HCT116 (cell line): ENCODE measurements at regions not wholly inside any gene's neighbourhood (a gene's known extent, or its start where the extent isn't known, plus 50 kb on each side); places are given as distances from the start of the nearest gene placed in this dataset.

Experiments used
- ATAC-seq: fragments of 200-7000 bp; cut with Tn5 transposase; 2 replicates; pipeline ENCODE4 v1.9.1; 2020; ENCODE audit warnings: mild to moderate bottlenecking, moderate library complexity
- BruUV-seq: library from RNA; stranded (reverse); fragments of 400-500 nt; replicated peaks from 2 replicates; lab custom pipeline; 2021; lab: Mats Ljungman, UMichigan
- CTCF ChIA-PET: fragments of 300-600 bp; sonication (Branson Sonifier 250); formaldehyde crosslinking; loops from one replicate; lab custom pipeline; 2021; ENCODE audit warnings: antibody characterized with exemption; lab: Charles Lee
- POLR2A ChIA-PET: fragments of 300-600, 350-600 bp; sonication (Branson Sonifier 250); formaldehyde crosslinking; loops from one replicate; lab custom pipeline; 2021; ENCODE audit warnings: antibody characterized with exemption; lab: Charles Lee
- RAD21 ChIA-PET, 2 experiments: fragments of 300-600 bp; sonication (Branson Sonifier 250); formaldehyde crosslinking; loops; one replicate each; lab custom pipeline; 2023; ENCODE audit warnings: low total read pairs in 2 of 2; ENCODE audit not compliant: uncharacterized antibody in 2 of 2, unreplicated experiment in 2 of 2, low non-redundant PET in 1 of 2; lab: Charles Lee
- DNase-seq: peaks from one replicate; pipeline ENCODE4 v3.0.0-alpha.2; 2010; ENCODE audit warnings: low read depth, low spot score
- H2AFZ ChIP-seq: fragments of 200-600 bp; shearing (Covaris generic), sonication (generic); 2 replicates; pipeline ENCODE4 v1.6.1; 2017; ENCODE audit warnings: low read depth, mixed run types, mixed read lengths, antibody characterized with exemption, low read length; ENCODE audit not compliant: poor library complexity, severe bottlenecking
- H3K27ac ChIP-seq: 2 replicates; pipeline ENCODE4 v1.5.1; 2012; ENCODE audit warnings: low read depth, low read length
- H3K27me3 ChIP-seq: fragments of 200-600 bp; sonication (generic); 2 replicates; pipeline ENCODE4 v1.6.1; 2016; ENCODE audit warnings: mixed run types, low read length, mixed read lengths; ENCODE audit not compliant: insufficient read depth
- H3K36me3 ChIP-seq, 2 experiments: fragments of 200-500 bp in 1 of 2; fragments of 200-600 bp in 1 of 2; sonication (Bioruptor generic) in 1 of 2; sonication (generic) in 1 of 2; 2 replicates each; pipeline versions ENCODE4 v1.5.1 to v1.6.1; 2014 to 2016; ENCODE audit warnings: low read length in 2 of 2, inconsistent platforms in 1 of 2, mixed read lengths in 1 of 2, mixed run types in 1 of 2; ENCODE audit not compliant: insufficient read depth in 2 of 2, control insufficient read depth in 1 of 2
- H3K4me1 ChIP-seq, 2 experiments: fragments of 200-600 bp in 1 of 2; sonication (generic) in 1 of 2; 2 replicates each; pipeline versions ENCODE4 v1.5.1 to v1.6.1; 2012 to 2017; ENCODE audit warnings: low read length in 2 of 2, inconsistent platforms in 1 of 2, mild to moderate bottlenecking in 1 of 2, mixed read lengths in 1 of 2, mixed run types in 1 of 2, moderate library complexity in 1 of 2; ENCODE audit not compliant: insufficient read depth in 2 of 2, control insufficient read depth in 1 of 2
- H3K4me2 ChIP-seq: fragments of 200-600 bp; sonication (generic); 2 replicates; pipeline ENCODE4 v1.6.1; 2017; ENCODE audit warnings: mixed run types, low read length, mixed read lengths
- H3K4me3 ChIP-seq, 2 experiments: fragments of 200-600 bp in 1 of 2; sonication (generic) in 1 of 2; replicated peaks in 1 of 2; 2 replicates each; pipeline ENCODE4 v1.5.1; 2011 to 2016; ENCODE audit warnings: low read length in 2 of 2, control low read depth in 1 of 2, low read depth in 1 of 2, mild to moderate bottlenecking in 1 of 2, mixed read lengths in 1 of 2, mixed run types in 1 of 2
- H3K79me2 ChIP-seq: fragments of 200-600 bp; sonication (generic); 2 replicates; pipeline ENCODE4 v1.6.1; 2017; ENCODE audit warnings: mild to moderate bottlenecking, mixed run types, low read length, moderate library complexity, mixed read lengths; ENCODE audit not compliant: insufficient read depth
- H3K9ac ChIP-seq: fragments of 200-600 bp; sonication (generic); 2 replicates; pipeline ENCODE4 v1.6.1; 2016; ENCODE audit warnings: low read length, mixed read lengths
- H3K9me2 ChIP-seq: fragments of 200-600 bp; sonication (generic), shearing (Covaris generic); 2 replicates; pipeline ENCODE4 v1.6.1; 2017; ENCODE audit warnings: mixed run types, mild to moderate bottlenecking, moderate library complexity; ENCODE audit not compliant: insufficient read depth
- H3K9me3 ChIP-seq, 2 experiments: fragments of 200-500 bp in 1 of 2; fragments of 200-600 bp in 1 of 2; sonication (Bioruptor generic) in 1 of 2; sonication (generic) in 1 of 2; 2 replicates each; pipeline ENCODE4 v1.6.1; 2014 to 2017; ENCODE audit warnings: low read length in 2 of 2, mixed read lengths in 2 of 2, inconsistent platforms in 1 of 2, low read depth in 1 of 2, mild to moderate bottlenecking in 1 of 2, mixed run types in 1 of 2, moderate library complexity in 1 of 2; ENCODE audit not compliant: control insufficient read depth in 1 of 2, insufficient read depth in 1 of 2
- H4K20me1 ChIP-seq: fragments of 200-600 bp; sonication (generic), shearing (Covaris generic); 2 replicates; pipeline ENCODE4 v1.6.1; 2017; ENCODE audit warnings: mixed run types, mild to moderate bottlenecking, moderate library complexity; ENCODE audit not compliant: insufficient read depth
- ATF3 ChIP-seq: IDR thresholded peaks from 2 replicates; pipeline ENCODE4 v1.6.1; 2012
- CBX3 ChIP-seq: IDR thresholded peaks from 2 replicates; pipeline ENCODE4 v1.6.1; 2012; ENCODE audit warnings: low read depth
- CEBPB ChIP-seq: IDR thresholded peaks from 2 replicates; pipeline ENCODE4 v1.6.1; 2012; ENCODE audit warnings: low read depth
- CTCF ChIP-seq, 3 experiments: fragments of 200-600 bp in 1 of 3; sonication (generic) in 1 of 3; IDR thresholded peaks in 2 of 3; conservative IDR thresholded peaks in 1 of 3; 2 replicates each; pipeline ENCODE4 v1.5.1; 2012 to 2017; ENCODE audit warnings: low read depth in 2 of 3, low read length in 2 of 3, antibody characterized with exemption in 1 of 3, borderline replicate concordance in 1 of 3, control low read depth in 1 of 3, mild to moderate bottlenecking in 1 of 3, mixed read lengths in 1 of 3, mixed run types in 1 of 3, moderate library complexity in 1 of 3; ENCODE audit not compliant: insufficient read depth in 1 of 3
- ELF1 ChIP-seq: IDR thresholded peaks from 2 replicates; pipeline ENCODE4 v1.6.1; 2012; ENCODE audit warnings: low read depth, borderline replicate concordance
- EZH2 ChIP-seq: fragments of 200-600 bp; sonication (generic); IDR thresholded peaks from 2 replicates; pipeline ENCODE4 v1.6.1; 2017; ENCODE audit warnings: antibody characterized with exemption, mixed run types
- FOSL1 ChIP-seq: IDR thresholded peaks from 2 replicates; pipeline ENCODE4 v1.6.1; 2012; ENCODE audit warnings: low read depth
- JUND ChIP-seq: IDR thresholded peaks from 2 replicates; pipeline ENCODE4 v1.6.1; 2012
- POLR2A ChIP-seq: IDR thresholded peaks from 2 replicates; pipeline ENCODE4 v1.7.0; 2011; ENCODE audit warnings: borderline replicate concordance; ENCODE audit not compliant: insufficient read depth, insufficient read length; ENCODE audit errors: extremely low read depth
- RAD21 ChIP-seq: IDR thresholded peaks from 2 replicates; pipeline ENCODE4 v1.6.1; 2012; ENCODE audit warnings: low read depth, mild to moderate bottlenecking
- SIN3A ChIP-seq: IDR thresholded peaks from 2 replicates; pipeline ENCODE4 v1.6.1; 2012; ENCODE audit warnings: low read depth
- SP1 ChIP-seq: IDR thresholded peaks from 2 replicates; pipeline ENCODE4 v1.6.1; 2012; ENCODE audit warnings: low read depth
- SRF ChIP-seq: IDR thresholded peaks from 2 replicates; pipeline ENCODE4 v1.6.1; 2012; ENCODE audit warnings: low read depth
- TCF7L2 ChIP-seq: IDR thresholded peaks from 2 replicates; pipeline ENCODE4 v1.7.0; 2011; ENCODE audit warnings: borderline replicate concordance, inconsistent platforms; ENCODE audit not compliant: insufficient read depth, insufficient read length; ENCODE audit errors: extremely low read depth
- YY1 ChIP-seq: IDR thresholded peaks from 2 replicates; pipeline ENCODE4 v1.6.1; 2011; ENCODE audit warnings: low read length, low read depth, moderate library complexity, mild to moderate bottlenecking; ENCODE audit not compliant: insufficient replicate concordance; ENCODE audit errors: extremely low read depth
- ZFX ChIP-seq: fragments of 450-650 bp; IDR thresholded peaks from 2 replicates; pipeline ENCODE4 v1.6.1; 2017
- ZNF274 ChIP-seq: fragments of 200-500 bp; sonication (Bioruptor generic); IDR thresholded peaks from 2 replicates; pipeline ENCODE4 v1.6.1; 2014; ENCODE audit warnings: mild to moderate bottlenecking, low read depth, low read length, inconsistent platforms
- intact Hi-C: fragments of 100-400 bp; cut with micrococcal nuclease; formaldehyde crosslinking; loops from 2 replicates; pipeline ENCODE4 v1.10.0; 2022
- TF ChIP-seq, protein P1 (sequence below): IDR thresholded peaks from 2 replicates; pipeline ENCODE4 v1.6.1; 2012

DNA sequence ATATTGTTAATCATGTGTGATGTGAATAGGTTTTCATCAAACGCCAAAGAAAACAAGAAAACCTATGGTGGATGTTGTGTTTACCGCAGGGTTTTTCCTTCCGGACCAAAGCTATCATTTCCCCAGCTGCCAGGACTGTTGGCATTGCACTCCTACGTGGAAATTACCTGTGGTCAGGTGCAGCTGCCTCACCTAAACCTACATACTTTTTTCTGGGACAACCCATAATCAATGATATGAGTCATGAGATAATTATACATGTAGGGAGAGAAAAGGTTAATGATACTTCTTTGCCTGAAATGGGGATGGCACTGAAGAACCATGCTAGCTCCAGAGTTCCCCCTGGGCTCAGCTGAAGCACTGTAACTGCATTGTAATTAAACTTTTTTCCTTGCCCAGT is 223.6 kb upstream of the SEMA3E start:
- Histone ChIP-seq H3K4me3 (no peak overlapping the region), H3K79me2 (no peaks in the 10 kb centered on the region), H3K4me2 (no peak overlapping the region), H3K27me3 (no peaks in the 10 kb centered on the region), H2AFZ (no peak overlapping the region), H3K36me3 (no peaks in the 10 kb centered on the region), H3K4me1 (no peaks in the 10 kb centered on the region), H4K20me1 (no peaks in the 10 kb centered on the region), H3K27ac (no peak overlapping the region), H3K9me3 (no peaks in the 10 kb centered on the region), H3K9ac (no peak overlapping the region), H3K9me2 (no peaks in the 10 kb centered on the region; the same call in 1 of the 2 replicates)
- ChIA-PET POLR2A (no interaction called here), RAD21 (no interaction called here), CTCF (no interaction called here)
- DNase-seq (no peak), ATAC-seq (no peak)
- intact Hi-C loops: no loop called here
- TF ChIP-seq ATF3 (no peak), SRF (no peak), RAD21 (no peak), FOSL1 (no peak), POLR2A (no peak), SP1 (no peak), CEBPB (no peak)
- no TSS peak for BruUV-seq

DNA sequence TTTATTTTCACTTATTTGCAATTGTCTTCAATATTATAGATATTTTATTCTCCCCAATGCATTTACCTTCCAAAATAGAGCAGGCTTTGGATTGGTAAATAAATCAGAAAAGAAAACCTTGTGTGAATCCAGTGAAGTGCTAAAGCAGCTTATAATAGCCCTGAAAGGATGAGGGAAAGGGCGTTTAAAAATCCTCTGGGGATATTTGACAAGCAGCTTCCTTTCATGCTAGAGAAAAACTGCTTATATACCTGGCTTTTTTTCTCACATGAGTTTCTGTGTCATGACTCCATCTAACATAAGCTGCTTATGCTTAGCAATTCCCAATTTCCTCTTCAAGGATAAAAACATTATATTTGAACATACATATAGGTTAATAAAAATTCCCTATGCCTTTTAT is 221.6 kb upstream of the SEMA3E start:
- no peaks in the 10 kb centered on the region for H4K20me1 ChIP-seq
- POLR2A ChIA-PET: no interaction called here
- ATAC-seq (no peak), DNase-seq (no peak)
- no peaks in the 10 kb centered on the region for H3K27me3 ChIP-seq
- intact Hi-C loops: no loop called here
- no peak overlapping the region for H3K4me2 ChIP-seq
- RAD21 ChIA-PET: no interaction called here
- H3K27ac ChIP-seq: no peak overlapping the region
- no peaks in the 10 kb centered on the region for H3K4me1 ChIP-seq
- no peak overlapping the region for H3K4me3 ChIP-seq
- CTCF ChIA-PET: no interaction called here
- BruUV-seq: no TSS peak
- no peaks in the 10 kb centered on the region for H3K79me2 ChIP-seq
- no peaks in the 10 kb centered on the region for H3K36me3 ChIP-seq
- no peaks in the 10 kb centered on the region; the same call in 1 of the 2 replicates for H3K9me2 ChIP-seq
- no peak overlapping the region for H3K9ac ChIP-seq
- H2AFZ ChIP-seq: no peak overlapping the region
- no peaks in the 10 kb centered on the region for H3K9me3 ChIP-seq
- TF ChIP-seq SP1 (no peak), CBX3 (no peak), ZNF274 (no peak), CTCF (IDR thresholded peaks at IDR 0.05 in 2 of 3, conservative IDR thresholded peaks at IDR 0.05 in 1 of 3; ENCODE audit: borderline replicate concordance in 1 of 3, insufficient read depth in 1 of 3, low read depth in 2 of 3, low read length in 2 of 3) (no peak), ATF3 (no peak), RAD21 (no peak), YY1 (no peak), SRF (no peak), JUND (no peak), ZFX (no peak), TCF7L2 (no peak), EZH2 (no peak), ELF1 (no peak), POLR2A (no peak), SIN3A (no peak)
- TF ChIP-seq, protein P1, sequence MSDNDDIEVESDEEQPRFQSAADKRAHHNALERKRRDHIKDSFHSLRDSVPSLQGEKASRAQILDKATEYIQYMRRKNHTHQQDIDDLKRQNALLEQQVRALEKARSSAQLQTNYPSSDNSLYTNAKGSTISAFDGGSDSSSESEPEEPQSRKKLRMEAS: no peak
